NOMO-1 (cell line): ENCODE measurements at regions not wholly inside any gene's neighbourhood (a gene's known extent, or its start where the extent isn't known, plus 50 kb on each side); places are given as distances from the start of the nearest gene placed in this dataset.
A peak's percentile ranks its signal among the peaks of the same experiment; 100 is the strongest.

Experiments
- DNase-seq, 2 experiments: peaks; one replicate each; lab custom pipeline; 2025; ENCODE audit not compliant: unreplicated experiment in 2 of 2; lab: John Stamatoyannopoulos, UW

DNA sequence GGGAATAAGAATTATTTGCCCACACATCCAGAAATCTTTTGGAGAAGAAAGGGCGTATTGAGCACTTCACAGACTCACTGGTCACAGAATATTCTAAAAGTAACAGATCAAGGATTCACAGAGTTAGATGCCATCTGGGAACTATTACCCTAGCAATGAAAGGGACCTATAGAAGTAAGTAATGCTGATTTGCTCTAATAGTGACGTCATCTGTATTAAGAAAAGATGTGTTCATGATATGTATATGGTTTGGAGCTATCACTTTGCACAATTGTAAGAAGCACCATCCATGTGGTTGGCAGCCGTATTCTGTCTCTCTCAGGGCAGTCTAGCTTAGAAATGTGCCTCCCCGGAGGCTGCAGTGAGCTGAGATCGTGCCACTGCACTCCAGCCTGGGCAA, 52.8 kb upstream of the SV2C start:
- no peak for DNase-seq

DNA sequence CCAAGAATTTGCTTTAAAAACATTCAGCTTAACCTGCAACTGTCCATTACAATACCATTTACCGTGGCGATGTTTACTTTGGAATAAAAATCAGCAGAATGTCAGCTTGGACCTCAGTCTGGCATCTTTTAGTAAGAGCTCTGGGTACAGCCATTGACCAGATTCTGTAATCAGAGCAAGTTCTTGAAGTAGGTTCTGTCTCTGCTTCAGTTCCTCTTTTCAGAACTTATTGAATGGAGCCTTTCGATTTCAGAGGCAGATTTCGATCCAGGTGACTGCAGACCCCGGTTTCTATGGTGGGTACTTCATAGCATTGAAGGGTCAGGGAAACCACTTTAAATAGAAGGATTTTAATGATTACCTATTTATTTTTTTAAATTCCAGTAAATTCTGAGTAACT, 53.4 kb upstream of the SV2C start:
- peak in 1 of 2 experiments; percentile 22 for DNase-seq

DNA sequence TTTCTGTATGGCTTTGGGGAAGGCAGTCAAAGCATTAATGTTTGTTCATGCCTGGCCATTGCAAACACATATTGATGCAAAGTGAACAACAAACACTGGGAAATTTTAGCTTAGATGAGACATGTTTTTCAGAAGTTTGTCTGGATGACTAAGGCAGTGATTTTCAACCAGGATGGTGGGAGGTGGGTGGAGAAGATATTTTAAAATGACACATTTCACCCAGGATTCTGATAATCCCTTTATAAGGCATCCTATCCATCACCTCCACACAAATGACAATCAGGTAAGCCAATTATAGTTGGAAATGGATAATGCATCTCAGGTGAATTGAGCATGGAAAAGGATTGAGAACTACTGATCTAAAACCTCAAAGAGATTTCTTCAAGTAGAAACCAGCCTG, 57.4 kb upstream of the SV2C start:
- DNase-seq = no peak

DNA sequence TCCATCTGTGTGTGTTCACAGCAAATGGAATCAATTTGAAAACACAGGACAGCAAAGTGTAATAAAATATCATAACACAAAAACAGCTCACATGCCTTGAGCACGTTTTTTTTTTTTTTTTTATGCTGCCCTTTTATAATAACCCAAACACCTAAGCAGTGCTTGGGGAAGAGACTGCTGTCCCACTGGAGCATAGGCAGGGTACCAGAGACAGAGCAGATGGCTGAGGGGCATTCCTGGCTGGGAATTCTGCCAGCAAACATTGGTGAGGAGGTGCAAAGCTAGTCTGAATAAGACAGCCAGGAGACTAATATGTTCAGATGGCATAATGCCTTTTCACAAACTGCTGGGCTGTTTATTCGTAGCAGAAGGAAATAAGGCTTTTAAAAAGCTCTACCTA, 58.1 kb upstream of the SV2C start:
- no peak for DNase-seq

DNA sequence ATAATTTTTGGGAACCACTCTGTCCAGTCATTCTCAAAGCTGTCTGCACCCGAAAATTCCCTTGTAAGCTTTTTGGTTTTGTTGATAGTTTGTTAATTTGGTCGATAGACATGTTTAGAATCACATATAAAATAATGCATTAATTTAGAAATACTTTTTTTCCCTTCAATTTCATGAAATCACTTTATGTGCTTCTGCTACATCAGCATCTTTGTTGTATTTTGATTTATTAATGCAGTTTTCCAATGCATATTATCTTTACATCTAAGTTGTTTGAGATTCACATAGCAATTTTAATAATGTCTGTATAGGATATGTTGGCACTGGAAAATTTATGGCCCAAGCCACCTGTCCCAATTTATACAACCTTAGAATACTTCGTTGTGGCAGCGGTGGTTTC, 60.6 kb upstream of the SV2C start:
- no peak for DNase-seq

DNA sequence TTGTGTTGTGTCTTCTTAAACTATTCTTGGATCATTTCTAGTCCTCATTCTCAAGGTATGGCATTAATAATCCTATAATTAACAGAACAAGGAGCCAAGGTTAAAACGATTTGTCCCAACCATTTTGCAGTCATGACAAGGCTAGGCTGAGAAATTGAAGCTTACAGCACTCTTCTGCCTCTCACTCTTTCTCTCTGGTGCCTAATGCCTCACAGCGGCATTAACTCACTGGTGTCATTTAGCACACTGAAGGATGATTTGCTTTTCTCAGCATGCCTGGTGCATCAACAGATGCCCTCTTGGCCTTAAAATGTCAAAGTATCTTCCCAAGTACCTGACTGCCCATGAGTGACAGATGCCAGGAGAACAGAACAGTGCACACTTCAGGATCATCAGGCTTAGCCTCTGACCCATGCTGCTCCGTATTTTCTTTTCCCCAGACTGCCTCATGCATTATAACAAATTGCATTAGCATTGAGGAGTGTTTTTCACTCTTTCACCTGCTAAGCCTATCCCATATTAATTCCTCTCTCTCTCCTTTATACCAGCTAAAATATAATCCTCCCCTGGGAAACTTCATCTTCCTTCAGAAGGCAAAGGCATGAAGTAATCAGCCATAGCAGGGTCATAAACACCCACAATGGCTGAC, 61.1 kb upstream of the SV2C start:
- no peak for DNase-seq

DNA sequence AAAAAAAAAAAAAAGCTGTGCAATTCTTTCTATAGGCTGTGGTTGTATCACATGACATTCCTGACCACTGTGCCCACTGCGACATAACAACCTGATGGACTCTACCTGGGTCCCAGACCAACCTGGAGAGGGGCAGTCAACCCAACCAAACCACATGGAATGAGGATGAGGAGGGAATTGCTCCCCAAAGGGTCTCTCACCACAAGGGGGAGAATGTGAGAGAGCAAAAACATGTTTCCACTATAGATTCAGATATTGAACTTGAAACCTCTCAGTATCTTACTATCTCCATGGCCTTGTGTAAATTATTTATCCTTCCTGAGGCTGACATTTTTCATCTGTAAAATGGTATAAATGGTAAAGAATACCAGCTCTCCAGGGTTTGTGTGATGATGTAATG, 66.9 kb upstream of the SV2C start:
- DNase-seq = no peak

DNA sequence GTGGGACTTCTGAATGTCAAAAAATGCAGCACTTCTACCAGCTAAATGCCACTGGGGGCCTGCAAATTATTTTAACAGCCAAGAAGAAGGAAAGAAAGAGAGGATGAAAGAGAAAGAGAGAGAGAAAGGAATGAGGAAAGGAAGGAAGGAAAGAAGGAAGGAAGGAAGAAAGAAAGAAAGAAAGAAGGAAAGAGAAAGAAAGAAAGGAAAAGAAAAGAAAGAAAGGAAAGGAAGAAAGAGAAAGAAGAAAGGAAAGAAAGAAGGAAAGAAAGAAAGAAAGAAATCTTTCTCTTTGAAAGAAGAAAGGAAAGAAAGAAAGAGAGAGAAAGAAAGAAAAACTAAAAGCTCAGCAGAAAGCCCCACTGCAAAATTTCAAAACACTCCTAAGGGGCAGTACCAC, 69.2 kb upstream of the SV2C start:
- no peak for DNase-seq

DNA sequence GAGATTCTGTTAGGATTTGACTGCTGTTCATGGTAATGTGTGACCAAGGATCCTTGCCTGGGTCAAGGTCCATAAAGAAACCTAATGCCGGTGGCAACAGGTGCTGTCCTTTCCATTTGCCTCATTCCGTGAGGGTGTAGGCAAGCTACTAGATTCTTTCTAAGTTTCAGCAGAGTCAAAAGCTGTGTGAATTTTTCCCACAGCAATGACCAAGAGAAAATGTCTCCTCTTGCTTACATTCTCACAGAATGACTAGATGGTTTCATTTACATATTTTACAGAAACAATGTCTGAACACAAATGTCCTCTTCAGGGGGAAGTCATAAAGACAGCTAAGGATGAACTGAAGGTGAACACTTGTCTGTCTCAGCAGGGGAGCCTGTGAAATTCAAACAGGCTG, 75.3 kb upstream of the SV2C start:
- DNase-seq = no peak

DNA sequence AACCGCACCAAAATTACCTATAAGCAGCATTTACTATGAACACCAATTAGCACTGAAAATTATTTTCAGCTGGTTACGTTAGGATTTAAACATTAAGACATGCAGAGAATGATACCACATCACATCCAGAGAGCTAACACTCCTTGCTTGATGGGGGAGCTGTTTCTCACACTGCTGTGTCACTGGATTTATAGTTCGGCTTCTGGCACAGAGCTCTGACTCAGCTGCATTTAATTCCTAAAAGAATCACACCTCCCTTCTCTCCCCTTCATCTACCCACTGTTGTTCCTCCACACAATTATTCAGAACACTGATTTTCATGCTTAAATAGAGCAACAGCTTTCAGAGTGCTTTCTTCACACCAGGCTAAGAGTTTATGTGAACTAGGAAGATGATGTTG, 82.6 kb upstream of the SV2C start:
- DNase-seq = no peak

DNA sequence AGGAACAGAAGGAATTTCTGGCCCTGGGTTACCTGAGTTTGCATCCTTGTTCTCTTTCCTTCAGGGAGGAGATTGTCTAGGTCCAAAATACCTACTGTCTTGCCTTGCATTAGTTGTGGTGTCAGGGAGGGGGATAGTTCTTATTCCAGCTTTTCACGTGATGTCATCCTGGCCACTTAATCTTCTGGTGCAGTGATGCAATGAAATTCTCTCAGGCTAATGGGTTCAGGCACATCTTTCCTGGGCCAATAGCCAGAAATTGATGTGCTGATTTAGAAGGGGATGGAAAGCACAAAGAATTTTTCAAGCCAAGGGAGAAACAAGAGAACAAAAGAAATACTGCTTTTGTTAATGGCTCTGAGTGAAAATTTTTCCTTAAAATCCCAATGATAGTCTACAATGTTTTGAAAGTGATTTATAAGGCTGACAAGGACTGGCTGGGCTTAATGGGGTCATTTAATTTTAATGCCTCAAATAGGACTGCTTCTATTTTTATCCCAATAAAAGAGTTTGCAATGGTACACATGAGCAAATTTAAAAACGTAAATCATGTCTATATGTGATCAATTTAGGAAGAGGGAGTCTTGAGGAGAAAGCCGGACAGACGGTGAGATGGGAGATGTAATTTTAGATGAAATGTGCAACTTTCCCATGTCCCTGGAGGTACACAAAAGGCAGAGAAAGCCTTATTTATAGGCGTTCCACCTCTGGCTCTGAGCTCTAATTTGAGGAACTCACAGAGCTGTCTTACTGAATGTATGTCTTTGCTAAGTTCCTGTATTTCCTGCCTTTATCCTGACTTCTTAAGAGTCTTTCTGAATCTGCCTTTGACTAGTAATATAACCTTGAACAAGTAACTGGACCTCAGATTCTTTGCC, 89.3 kb upstream of the SV2C start:
- peak in 1 of 2 experiments; percentile 24 for DNase-seq

DNA sequence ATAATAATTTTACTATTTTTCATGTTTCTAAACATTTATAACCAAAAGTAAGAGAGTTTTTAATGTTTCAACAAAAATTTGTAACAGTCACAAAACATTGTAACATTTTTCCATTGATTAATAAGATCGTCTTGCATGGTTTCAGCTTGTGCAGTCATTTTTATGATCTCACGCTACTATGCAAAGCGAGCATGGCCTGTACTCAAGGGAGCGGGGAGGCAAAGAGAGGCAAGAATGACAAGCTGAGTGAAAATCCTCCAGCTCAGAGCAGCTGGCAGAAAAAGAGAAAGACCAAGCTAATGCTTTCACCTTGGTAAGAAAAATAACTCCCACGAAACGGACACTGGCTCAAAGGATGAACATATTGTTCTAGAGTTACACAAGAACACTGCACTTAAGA, 90.0 kb upstream of the SV2C start:
- no peak for DNase-seq

DNA sequence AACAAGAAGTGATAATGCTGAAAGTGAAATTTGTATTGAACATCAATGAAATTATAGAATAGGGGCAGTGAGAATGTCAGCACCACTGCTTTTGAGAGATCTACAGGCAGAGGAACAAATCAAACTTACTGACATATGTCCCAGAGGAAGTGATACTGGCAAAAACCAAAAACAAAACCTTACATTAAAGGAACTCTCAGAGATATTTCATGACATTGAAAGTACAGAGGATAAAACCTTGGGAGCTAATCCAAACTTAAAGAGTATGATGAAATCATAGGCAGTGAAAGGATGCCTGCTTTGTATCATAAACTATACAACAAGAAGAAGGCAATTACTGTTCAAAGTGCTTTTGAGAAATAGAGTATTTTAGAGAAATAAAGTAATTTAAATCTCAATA, 90.4 kb upstream of the SV2C start:
- DNase-seq = peak; percentile 1 to 36

DNA sequence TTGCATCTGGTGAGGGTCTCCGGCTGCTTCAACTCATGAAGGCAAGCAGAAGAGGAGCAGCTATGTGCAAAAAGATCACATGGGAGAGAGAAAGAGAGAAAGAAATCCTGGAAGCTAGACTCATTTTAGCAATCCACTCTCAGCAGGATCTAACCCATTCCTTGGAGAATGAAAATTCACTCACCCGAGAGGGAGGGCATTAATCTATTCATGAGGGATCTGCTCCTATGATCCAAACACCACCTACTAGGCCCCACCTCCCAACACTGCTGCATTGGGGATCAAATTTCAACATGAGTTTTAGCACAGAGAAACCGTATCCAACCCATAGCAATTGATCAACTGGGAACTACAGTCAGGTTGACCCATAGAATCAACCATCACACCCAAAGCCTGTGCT, 98.1 kb upstream of the SV2C start:
- no peak for DNase-seq

DNA sequence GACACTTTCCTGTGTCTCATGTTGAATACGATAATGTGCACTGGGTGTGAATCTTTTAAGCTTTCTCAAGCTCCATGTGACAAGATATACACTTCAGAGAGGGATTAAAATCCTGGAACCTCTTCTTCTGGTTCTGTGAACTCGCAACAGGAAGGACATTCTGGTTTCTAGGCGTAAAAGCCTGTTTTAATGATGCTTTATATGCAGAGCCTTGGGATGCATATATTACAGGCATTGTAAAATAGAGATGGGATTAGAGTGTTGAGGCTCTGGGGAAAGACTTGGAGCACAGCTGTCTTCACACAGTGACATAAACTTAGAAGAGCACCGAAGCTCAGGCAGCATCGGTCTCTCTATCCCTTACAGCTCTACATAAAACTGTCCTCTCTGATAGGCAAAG, 107.7 kb upstream of the SV2C start:
- no peak for DNase-seq

DNA sequence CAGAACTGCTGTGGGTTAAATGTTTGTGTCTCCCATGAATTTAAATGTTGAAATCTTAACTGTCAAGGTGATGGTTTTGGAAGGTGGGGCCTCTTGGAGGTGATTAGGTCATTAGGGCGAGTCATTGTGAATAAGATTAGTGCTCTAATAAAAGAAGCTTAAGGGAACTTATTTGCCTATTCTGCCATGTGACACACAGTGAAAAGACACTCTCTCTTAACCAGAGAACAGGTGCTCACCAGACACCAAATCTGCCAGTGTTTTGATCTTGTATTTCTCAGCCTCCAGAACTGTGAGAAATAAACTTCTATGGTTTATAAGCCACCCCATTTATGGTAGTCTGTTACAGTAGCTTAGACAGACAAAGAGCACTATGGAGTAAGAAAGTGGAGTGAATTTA, 117.9 kb upstream of the SV2C start:
- no peak for DNase-seq

DNA sequence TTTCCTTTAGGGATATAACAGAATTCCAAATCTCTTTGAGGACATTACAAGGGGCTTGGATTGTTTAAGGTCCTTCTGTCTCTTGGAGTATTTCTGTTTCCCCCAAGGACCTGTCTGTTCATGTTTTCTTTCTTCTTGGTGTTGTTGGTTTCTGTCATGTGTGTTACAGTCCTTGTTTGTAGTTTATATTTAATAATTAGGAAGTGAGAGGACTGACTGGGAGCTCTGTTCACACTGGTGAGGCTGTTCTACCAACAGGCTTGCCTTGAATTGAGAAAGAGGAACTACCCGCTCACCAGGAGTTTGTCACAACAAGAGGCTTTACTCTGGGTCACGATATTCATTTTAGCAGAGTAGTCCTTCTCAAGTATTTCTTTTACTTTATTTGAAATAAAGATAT, 119.2 kb upstream of the SV2C start:
- peak; percentile 23 to 72 for DNase-seq

DNA sequence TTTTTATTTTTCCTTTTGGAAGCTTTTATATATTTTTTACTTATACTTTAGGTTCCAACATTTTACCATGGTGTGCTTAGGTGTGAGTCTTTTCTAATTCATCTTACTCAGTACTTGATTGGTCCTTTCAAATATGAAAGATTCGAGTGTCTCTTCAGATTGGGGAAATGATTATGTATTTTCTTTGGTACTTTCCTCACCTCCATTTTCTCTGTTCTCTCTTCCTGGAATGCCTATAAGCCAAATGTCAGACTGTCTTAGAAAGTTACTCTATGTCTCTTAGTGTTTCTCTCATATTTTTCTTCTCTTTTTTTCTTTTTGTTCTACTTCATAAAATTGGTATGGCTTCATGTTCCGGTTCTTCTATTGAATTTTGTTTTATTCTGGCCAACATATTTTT, 119.6 kb upstream of the SV2C start:
- no peak for DNase-seq

DNA sequence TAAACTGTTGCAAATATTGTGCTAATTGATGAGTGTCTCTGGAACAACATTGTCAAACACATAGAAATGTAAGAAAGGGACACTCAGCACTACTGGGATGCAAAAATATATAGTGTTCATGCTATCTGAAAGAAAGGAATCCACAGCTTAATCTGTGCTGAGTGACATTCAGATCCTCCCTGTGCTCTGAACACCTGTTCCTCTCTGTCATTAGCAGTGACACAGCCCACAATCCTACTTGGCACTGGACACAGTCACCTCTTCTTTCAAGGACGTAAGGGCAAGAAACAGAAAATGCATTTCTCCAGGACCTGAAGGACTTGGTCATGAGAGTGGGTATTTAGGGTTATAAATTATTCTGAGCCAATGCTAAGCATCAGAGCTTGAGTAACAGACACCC, 121.4 kb upstream of the SV2C start:
- DNase-seq = no peak

DNA sequence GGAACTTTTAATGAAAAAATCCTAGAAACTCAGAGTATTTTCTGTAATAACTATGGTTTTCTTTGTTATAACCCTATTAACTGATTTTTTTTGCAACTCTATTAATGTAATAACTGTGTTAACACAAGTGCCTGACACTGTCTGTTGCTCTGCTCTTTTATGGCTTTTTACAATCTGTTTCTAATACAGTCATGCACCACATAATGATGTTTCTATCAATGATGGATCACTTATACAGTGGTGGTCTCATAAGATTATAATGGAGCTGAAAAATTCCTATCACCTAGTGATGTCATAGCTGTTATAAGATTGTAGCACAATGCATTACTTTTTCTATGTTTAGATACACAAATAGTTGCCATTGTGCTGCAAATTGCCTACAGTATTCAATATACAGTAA, 123.1 kb upstream of the SV2C start:
- no peak for DNase-seq

DNA sequence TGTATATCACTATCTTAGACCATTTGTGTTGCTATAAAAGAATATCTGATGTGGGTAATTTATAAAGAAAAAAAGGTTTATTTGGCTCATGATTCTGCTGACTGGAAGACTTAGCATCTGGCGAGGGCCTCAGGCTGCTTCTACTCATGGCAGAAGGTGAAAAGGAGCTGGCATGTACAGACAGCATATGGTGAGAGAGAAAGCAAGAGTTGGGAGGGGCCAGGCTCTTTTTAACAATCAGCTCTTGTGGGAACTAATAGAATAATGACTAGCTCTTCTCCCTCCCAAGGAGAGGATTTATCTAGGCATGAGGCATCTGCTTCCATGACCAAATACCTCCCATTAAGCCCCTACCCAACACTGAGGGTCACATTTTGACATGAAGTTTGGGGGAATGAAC, 130.2 kb upstream of the SV2C start:
- no peak for DNase-seq

DNA sequence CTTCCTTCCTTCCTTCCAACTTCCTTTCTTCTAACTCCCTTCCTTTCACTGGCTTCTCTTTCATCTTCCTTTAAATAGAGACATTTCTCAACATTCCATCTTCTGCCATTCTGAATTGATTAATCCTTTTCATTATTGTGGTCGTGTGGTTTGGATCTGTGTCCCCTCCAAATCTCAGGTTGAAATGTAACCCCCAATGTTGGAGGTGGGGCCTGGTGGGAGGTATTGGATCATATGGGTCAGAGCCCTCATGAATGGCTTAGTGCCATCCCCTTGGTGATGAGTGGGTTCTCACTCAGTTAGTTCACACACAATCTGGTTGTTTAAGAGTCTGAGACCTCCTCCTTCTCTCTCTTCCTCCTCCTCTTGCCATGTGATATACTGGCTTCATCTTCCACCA, 130.9 kb upstream of the SV2C start:
- DNase-seq = no peak

DNA sequence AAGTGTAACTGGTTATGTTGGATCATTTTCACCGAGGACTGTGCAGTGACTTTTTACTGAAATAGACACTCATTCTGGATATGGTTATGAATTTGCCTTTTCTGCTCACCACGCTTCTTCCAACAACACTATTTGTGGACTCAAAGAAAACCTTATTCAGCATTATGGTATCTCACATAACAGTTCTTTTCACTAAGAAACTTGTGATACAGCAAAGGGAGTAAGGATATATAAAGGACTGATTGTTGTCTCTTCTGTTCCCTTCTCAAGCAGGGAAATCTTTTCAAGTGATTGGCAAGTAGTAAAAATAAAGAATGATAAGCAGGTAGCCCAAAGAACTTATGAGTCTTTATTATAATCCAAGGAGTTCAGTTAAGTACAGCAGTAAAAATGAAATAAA, 131.5 kb upstream of the SV2C start:
- no peak for DNase-seq
